ENCODE measurements at regions not wholly inside any gene's neighbourhood (a gene's known extent, or its start where the extent isn't known, plus 50 kb on each side); places are given as distances from the start of the nearest gene placed in this dataset.

GRCh38 chrX:116292183-116292582, 121.6 kb downstream of the AGTR2 start:
- Histone ChIP-seq H4K20me1 (ENCODE audit: insufficient read depth, low read length) (no peaks in the 10 kb centered on the region), H2AK9ac (replicated peaks; ENCODE audit: low read depth, low read length, poor library complexity) (no peak overlapping the region), H3K4ac (ENCODE audit: low read depth, low read length) (no peak overlapping the region), H3K9me3 (ENCODE audit: control insufficient read depth, insufficient read depth, low read length) (no peaks in the 10 kb centered on the region), H2BK15ac (ENCODE audit: low read depth, low read length) (no peak overlapping the region), H3K14ac (replicated peaks; ENCODE audit: low read depth, low read length) (no peak overlapping the region), H2BK120ac (ENCODE audit: low read depth, low read length) (no peak overlapping the region), H2AFZ (replicated peaks; ENCODE audit: low read length, poor library complexity) (no peak overlapping the region), H3K36me3 (ENCODE audit: control insufficient read depth, insufficient read depth, low read length) (no peaks in the 10 kb centered on the region), H3K27ac (ENCODE audit: insufficient read depth, low read length) (no peak overlapping the region), H3K27me3 (ENCODE audit: control insufficient read depth, insufficient read depth, low read length) (no peaks in the 10 kb centered on the region), H3K9ac (ENCODE audit: low read depth, low read length) (no peak overlapping the region), H3K4me1 (ENCODE audit: control insufficient read depth, insufficient read depth, low read length) (no peaks in the 10 kb centered on the region), H2BK20ac (ENCODE audit: low read depth, low read length) (no peak overlapping the region), H3K56ac (ENCODE audit: extremely low read depth, insufficient read depth, low read length) (no peak overlapping the region), H2AK5ac (ENCODE audit: low read depth, low read length) (no peak overlapping the region), H4K5ac (ENCODE audit: low read depth, low read length) (no peak overlapping the region), H3K23ac (ENCODE audit: low read depth, low read length) (no peak overlapping the region), H3K4me3 (ENCODE audit: insufficient read depth, low read depth, low read length) (no peak overlapping the region), H4K8ac (ENCODE audit: low read depth in 2 of 2, low read length in 2 of 2) (no peak overlapping the region), H3K4me2 (ENCODE audit: low read depth, low read length) (no peak overlapping the region), H4K91ac (ENCODE audit: insufficient read depth, low read depth, low read length) (no peak overlapping the region), H3K79me1 (ENCODE audit: low read depth in 1 of 2, low read length in 2 of 2) (no peaks in the 10 kb centered on the region), H3K18ac (ENCODE audit: low read depth, low read length) (no peak overlapping the region), H3K9me1 (ENCODE audit: insufficient read depth, low read length) (no peaks in the 10 kb centered on the region), H2BK5ac (ENCODE audit: low read depth, low read length, poor library complexity, severe bottlenecking) (no peak overlapping the region)
- dilution Hi-C loops (cut with HindIII; ENCODE audit: low sequenced_read_pairs, unreplicated experiment) (no loop called here), intact Hi-C loops (cut with micrococcal nuclease) (no loop called here), in situ Hi-C loops (cut with MboI; ENCODE audit: low sequenced_read_pairs) (no loop called here)
- no TSS peak for BruUV-seq (replicated peaks)
- WGBS, 2 experiments (ENCODE audit: extremely low coverage in 2 of 2, insufficient read length in 1 of 2): no CpG with 5 or more reads among the region's 4 CpGs
- ChIA-PET CTCF (no interaction called here), POLR2A (ENCODE audit: unreplicated experiment) (no interaction called here)
- TF ChIP-seq RAD21 (IDR thresholded peaks at IDR 0.05; ENCODE audit: low read length) (no peak), MXI1 (IDR thresholded peaks at IDR 0.05; ENCODE audit: borderline replicate concordance, low read depth, low read length) (no peak), CTCF (conservative IDR thresholded peaks at IDR 0.05; ENCODE audit: low read depth, low read length) (no peak), BHLHE40 (IDR thresholded peaks at IDR 0.05; ENCODE audit: low read depth, low read length) (no peak), CHD1 (IDR thresholded peaks at IDR 0.05; ENCODE audit: low read depth, low read length) (no peak), MAZ (IDR thresholded peaks at IDR 0.05; ENCODE audit: borderline replicate concordance, low read depth, low read length) (no peak), MAFK (IDR thresholded peaks at IDR 0.05; ENCODE audit: low read depth, low read length) (no peak), POLR2A (IDR thresholded peaks at IDR 0.05; ENCODE audit: low read depth, low read length) (no peak)
- DNase-seq (no peak), ATAC-seq (ENCODE audit: low read depth) (no peak)

Data from IMR-90 (cell line).